ENCODE measurements at regions not wholly inside any gene's neighbourhood (a gene's known extent, or its start where the extent isn't known, plus 50 kb on each side); places are given as distances from the start of the nearest gene placed in this dataset.

DNA sequence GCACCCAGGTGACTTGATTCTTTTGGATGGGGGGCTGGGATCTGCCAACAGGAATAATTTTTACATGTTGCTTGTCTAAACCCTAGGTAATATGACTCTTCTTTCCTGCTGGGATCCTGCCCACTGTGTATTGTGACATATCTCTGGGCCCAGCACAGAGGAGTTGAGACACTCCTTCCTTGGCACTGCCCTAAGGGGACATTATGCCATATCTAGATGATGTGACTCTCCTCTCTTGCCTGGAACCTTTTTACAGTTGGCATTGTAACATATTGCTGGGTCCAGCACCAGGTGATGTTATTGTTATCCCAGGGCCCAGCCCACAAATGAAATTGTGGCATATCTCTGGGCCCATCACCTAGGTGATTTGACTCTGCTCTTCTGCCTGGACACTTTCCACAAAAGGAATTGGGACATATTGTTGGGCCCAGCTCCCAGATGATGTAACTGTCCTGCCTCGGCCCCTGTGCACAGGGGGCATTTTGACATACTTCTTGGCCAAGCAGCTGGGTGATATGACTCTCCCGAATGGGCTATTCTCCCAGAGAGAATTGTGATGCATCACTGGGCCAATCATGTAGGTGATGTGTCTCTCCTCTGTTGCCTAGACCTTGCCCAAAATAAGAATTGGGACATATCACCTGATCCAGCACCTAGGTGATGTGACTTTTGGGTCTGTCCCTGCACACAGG, 1837.7 kb downstream of the TP53TG3F start:
- no peak for DNase-seq (ENCODE audit: extremely low spot score)
- CTCF ChIA-PET = no interaction called here
- TF ChIP-seq BHLHE40 (IDR thresholded peaks at IDR 0.05; ENCODE audit: borderline replicate concordance) = no peak
- TF ChIP-seq FOXM1 (IDR thresholded peaks at IDR 0.05; ENCODE audit: borderline replicate concordance) = no peak
- TF ChIP-seq ARNT (IDR thresholded peaks at IDR 0.05) = no peak
- no peak for TF ChIP-seq PKNOX1 (IDR thresholded peaks at IDR 0.05)
- no peak for TF ChIP-seq ELF4 (IDR thresholded peaks at IDR 0.05)
- no peak for TF ChIP-seq SP1 (IDR thresholded peaks at IDR 0.05)
- no peak for TF ChIP-seq ZNF384 (IDR thresholded peaks at IDR 0.05)
- no peak for TF ChIP-seq TARDBP (IDR thresholded peaks at IDR 0.05)
- no peak for TF ChIP-seq L3MBTL2 (conservative IDR thresholded peaks at IDR 0.05)
- TF ChIP-seq CTBP1 (IDR thresholded peaks at IDR 0.05; ENCODE audit: borderline replicate concordance) = no peak
- TF ChIP-seq FOXA1 (IDR thresholded peaks at IDR 0.05) = no peak
- TF ChIP-seq LEF1 (IDR thresholded peaks at IDR 0.05; ENCODE audit: borderline replicate concordance) = no peak
- TF ChIP-seq HDGF (IDR thresholded peaks at IDR 0.05; ENCODE audit: borderline replicate concordance) = no peak
- TF ChIP-seq FOXK2 (IDR thresholded peaks at IDR 0.05) = no peak
- TF ChIP-seq SUZ12 (IDR thresholded peaks at IDR 0.05) = no peak
- no peak for TF ChIP-seq NFRKB (IDR thresholded peaks at IDR 0.05)
- POLR2A ChIA-PET = no interaction called here

DNA sequence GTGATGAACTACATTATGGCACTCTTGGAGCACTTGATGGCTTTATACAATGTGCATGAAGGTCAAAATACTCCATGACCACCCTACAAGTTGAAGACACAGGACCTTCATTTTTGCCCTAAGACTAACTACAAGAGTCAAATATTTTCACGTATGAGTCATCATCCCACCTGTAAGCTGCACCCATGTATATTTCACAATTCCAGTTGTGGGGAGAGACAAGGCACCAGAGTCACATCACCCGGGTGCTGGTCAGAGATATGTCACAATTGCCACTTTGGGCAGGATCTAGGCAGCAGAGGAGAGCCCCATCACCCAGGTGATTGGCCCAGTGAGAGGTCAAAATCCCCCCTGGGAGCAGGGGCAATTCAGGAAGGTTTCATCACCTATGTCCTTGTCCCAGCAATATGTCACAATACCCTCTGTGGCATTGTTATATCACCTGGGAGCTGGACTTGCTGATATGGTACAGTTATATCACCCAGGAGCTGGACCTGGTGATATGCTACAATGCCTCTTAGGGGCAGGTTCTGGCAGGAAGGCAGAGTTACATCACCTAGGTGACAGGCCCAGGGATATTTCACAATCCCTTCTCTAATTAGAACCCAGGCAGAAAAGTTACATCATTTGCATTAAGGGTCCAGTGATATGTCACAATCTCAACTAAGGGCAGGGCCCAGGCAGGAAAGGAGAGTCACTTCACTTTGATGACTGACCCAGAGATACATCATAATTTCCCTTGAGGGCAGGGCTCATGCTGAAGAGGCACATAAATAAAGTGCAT, 1839.2 kb downstream of the TP53TG3F start:
- POLR2A ChIA-PET = no interaction called here
- CTCF ChIA-PET = no interaction called here
- TF ChIP-seq NFRKB (IDR thresholded peaks at IDR 0.05) (no peak), FOXM1 (IDR thresholded peaks at IDR 0.05; ENCODE audit: borderline replicate concordance) (no peak), TARDBP (IDR thresholded peaks at IDR 0.05) (no peak), LEF1 (IDR thresholded peaks at IDR 0.05; ENCODE audit: borderline replicate concordance) (no peak), PKNOX1 (IDR thresholded peaks at IDR 0.05) (no peak), SUZ12 (IDR thresholded peaks at IDR 0.05) (no peak), CTBP1 (IDR thresholded peaks at IDR 0.05; ENCODE audit: borderline replicate concordance) (no peak), ARNT (IDR thresholded peaks at IDR 0.05) (no peak), ELF4 (IDR thresholded peaks at IDR 0.05) (no peak), FOXK2 (IDR thresholded peaks at IDR 0.05) (no peak), SP1 (IDR thresholded peaks at IDR 0.05) (no peak), BHLHE40 (IDR thresholded peaks at IDR 0.05; ENCODE audit: borderline replicate concordance) (no peak), FOXA1 (IDR thresholded peaks at IDR 0.05) (no peak), ZNF384 (IDR thresholded peaks at IDR 0.05) (no peak), L3MBTL2 (conservative IDR thresholded peaks at IDR 0.05) (no peak)
- no peak for DNase-seq (ENCODE audit: extremely low spot score)

GRCh38 chr16:35302859-35303258, 1843.4 kb downstream of the TP53TG3F start:
- POLR2A ChIA-PET = no interaction called here
- DNase-seq (ENCODE audit: extremely low spot score) = no peak
- CTCF ChIA-PET = no interaction called here
- no peak for TF ChIP-seq CTBP1 (IDR thresholded peaks at IDR 0.05; ENCODE audit: borderline replicate concordance)
- no peak for TF ChIP-seq ZNF384 (IDR thresholded peaks at IDR 0.05)
- TF ChIP-seq HDGF (IDR thresholded peaks at IDR 0.05; ENCODE audit: borderline replicate concordance) = no peak
- no peak for TF ChIP-seq TARDBP (IDR thresholded peaks at IDR 0.05)
- no peak for TF ChIP-seq FOXA1 (IDR thresholded peaks at IDR 0.05)
- TF ChIP-seq ARNT (IDR thresholded peaks at IDR 0.05) = no peak
- TF ChIP-seq FOXK2 (IDR thresholded peaks at IDR 0.05) = no peak
- TF ChIP-seq FOXM1 (IDR thresholded peaks at IDR 0.05; ENCODE audit: borderline replicate concordance) = no peak
- TF ChIP-seq SP1 (IDR thresholded peaks at IDR 0.05) = no peak
- no peak for TF ChIP-seq L3MBTL2 (conservative IDR thresholded peaks at IDR 0.05)
- no peak for TF ChIP-seq LEF1 (IDR thresholded peaks at IDR 0.05; ENCODE audit: borderline replicate concordance)
- no peak for TF ChIP-seq BHLHE40 (IDR thresholded peaks at IDR 0.05; ENCODE audit: borderline replicate concordance)
- TF ChIP-seq SUZ12 (IDR thresholded peaks at IDR 0.05) = no peak
- no peak for TF ChIP-seq NFRKB (IDR thresholded peaks at IDR 0.05)
- TF ChIP-seq PKNOX1 (IDR thresholded peaks at IDR 0.05) = no peak
- no peak for TF ChIP-seq ELF4 (IDR thresholded peaks at IDR 0.05)

DNA sequence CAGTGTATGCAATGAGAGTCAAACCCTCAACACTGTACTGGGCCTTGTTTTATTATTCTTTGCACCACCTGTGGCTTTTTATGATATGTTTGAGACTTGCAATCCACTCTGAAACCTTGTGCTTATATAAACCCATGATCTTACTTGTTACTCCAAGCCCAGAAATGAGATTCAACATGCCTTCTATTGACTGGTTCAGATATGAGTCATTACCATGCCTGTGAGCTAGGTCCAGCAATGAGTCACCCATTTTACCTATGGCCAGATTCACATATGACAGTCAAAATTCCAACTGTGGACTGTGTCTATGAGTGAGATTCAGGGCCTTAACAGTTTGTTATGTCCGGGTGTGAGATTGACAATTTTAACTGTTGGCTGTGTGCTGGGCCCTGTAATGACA, 1846.1 kb downstream of the TP53TG3F start:
- POLR2A ChIA-PET = no interaction called here
- TF ChIP-seq CTBP1 (IDR thresholded peaks at IDR 0.05; ENCODE audit: borderline replicate concordance) = no peak
- no peak for TF ChIP-seq ELF4 (IDR thresholded peaks at IDR 0.05)
- TF ChIP-seq LEF1 (IDR thresholded peaks at IDR 0.05; ENCODE audit: borderline replicate concordance) = no peak
- no peak for TF ChIP-seq SUZ12 (IDR thresholded peaks at IDR 0.05)
- no peak for TF ChIP-seq FOXM1 (IDR thresholded peaks at IDR 0.05; ENCODE audit: borderline replicate concordance)
- no peak for TF ChIP-seq BHLHE40 (IDR thresholded peaks at IDR 0.05; ENCODE audit: borderline replicate concordance)
- CTCF ChIA-PET = no interaction called here
- no peak for DNase-seq (ENCODE audit: extremely low spot score)

DNA sequence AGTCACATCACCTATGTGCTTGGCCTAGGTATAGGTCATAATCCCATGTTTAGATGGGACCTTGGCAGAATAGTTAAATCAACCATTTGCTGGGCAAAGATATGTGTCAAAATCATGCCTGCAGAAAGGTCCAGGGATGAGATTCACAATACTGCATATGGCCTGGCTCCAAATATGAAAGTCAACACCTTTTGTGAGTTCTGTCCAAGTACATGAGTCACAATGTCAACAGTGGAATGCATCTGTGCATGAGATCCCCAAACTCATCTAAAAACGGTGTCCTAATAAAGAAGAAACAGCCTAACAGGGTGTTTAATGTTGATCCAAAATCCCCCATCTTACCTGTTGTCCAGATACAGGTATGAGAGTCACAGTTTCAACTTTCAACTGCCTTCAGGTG, 1847.5 kb downstream of the TP53TG3F start:
- POLR2A ChIA-PET = no interaction called here
- no peak for DNase-seq (ENCODE audit: extremely low spot score)
- TF ChIP-seq ZNF384 (IDR thresholded peaks at IDR 0.05) (no peak), NFRKB (IDR thresholded peaks at IDR 0.05) (no peak), L3MBTL2 (conservative IDR thresholded peaks at IDR 0.05) (no peak), LEF1 (IDR thresholded peaks at IDR 0.05; ENCODE audit: borderline replicate concordance) (no peak)
- CTCF ChIA-PET = no interaction called here

GRCh38 chr16:35308674-35309073, 1849.3 kb downstream of the TP53TG3F start:
- POLR2A ChIA-PET = no interaction called here
- CTCF ChIA-PET = no interaction called here
- no peak for DNase-seq (ENCODE audit: extremely low spot score)
- no peak for TF ChIP-seq SUZ12 (IDR thresholded peaks at IDR 0.05)
- TF ChIP-seq ARNT (IDR thresholded peaks at IDR 0.05) = no peak
- TF ChIP-seq CTBP1 (IDR thresholded peaks at IDR 0.05; ENCODE audit: borderline replicate concordance) = no peak
- no peak for TF ChIP-seq LEF1 (IDR thresholded peaks at IDR 0.05; ENCODE audit: borderline replicate concordance)
- TF ChIP-seq HDGF (IDR thresholded peaks at IDR 0.05; ENCODE audit: borderline replicate concordance) = no peak
- no peak for TF ChIP-seq BHLHE40 (IDR thresholded peaks at IDR 0.05; ENCODE audit: borderline replicate concordance)
- no peak for TF ChIP-seq L3MBTL2 (conservative IDR thresholded peaks at IDR 0.05)
- TF ChIP-seq FOXM1 (IDR thresholded peaks at IDR 0.05; ENCODE audit: borderline replicate concordance) = no peak
- TF ChIP-seq ELF4 (IDR thresholded peaks at IDR 0.05) = no peak
- no peak for TF ChIP-seq FOXK2 (IDR thresholded peaks at IDR 0.05)
- TF ChIP-seq SP1 (IDR thresholded peaks at IDR 0.05) = no peak
- TF ChIP-seq PKNOX1 (IDR thresholded peaks at IDR 0.05) = no peak
- TF ChIP-seq NFRKB (IDR thresholded peaks at IDR 0.05) = no peak
- no peak for TF ChIP-seq TARDBP (IDR thresholded peaks at IDR 0.05)

Measured in HEK293T (cell line).